ENCODE measurements at regions not wholly inside any gene's neighbourhood (a gene's known extent, or its start where the extent isn't known, plus 50 kb on each side); places are given as distances from the start of the nearest gene placed in this dataset.
"Not testable (repeated sequence)": the region's sequence is repeated elsewhere in the genome, so short reads cannot be mapped to it uniquely, and the experiment has no call there.

- H3K4me1 Mint-ChIP-seq; H3K9me3 Mint-ChIP-seq; H3K27ac Mint-ChIP-seq; H3K4me3 Mint-ChIP-seq; ATAC-seq (replicated peaks); H3K36me3 Mint-ChIP-seq (ENCODE audit: low read depth): not testable (repeated sequence)
- H3K27me3 Mint-ChIP-seq: peaks cover 10% of the 10 kb centered on the region
Observed at GRCh38 chr9:2394087-2394741, 227.4 kb upstream of the VLDLR start.

- no peak overlapping the region for H3K27ac Mint-ChIP-seq
- no peak overlapping the region for H3K4me3 Mint-ChIP-seq
- no peak for ATAC-seq (replicated peaks)
- peaks cover 9% of the 10 kb centered on the region for H3K27me3 Mint-ChIP-seq
- H3K9me3 Mint-ChIP-seq: peaks cover 3% of the 10 kb centered on the region
- no peaks in the 10 kb centered on the region for H3K36me3 Mint-ChIP-seq (ENCODE audit: low read depth)
- H3K4me1 Mint-ChIP-seq: no peaks in the 10 kb centered on the region
Observed at GRCh38 chr9:2395814-2396612, 225.6 kb upstream of the VLDLR start.

GRCh38 chr9:2396622-2397285 lies 224.8 kb upstream of the VLDLR start:
- no peak overlapping the region for H3K27ac Mint-ChIP-seq
- no peaks in the 10 kb centered on the region for H3K4me1 Mint-ChIP-seq
- H3K27me3 Mint-ChIP-seq: peaks cover 12% of the 10 kb centered on the region
- H3K4me3 Mint-ChIP-seq: no peak overlapping the region
- H3K36me3 Mint-ChIP-seq (ENCODE audit: low read depth): no peaks in the 10 kb centered on the region
- ATAC-seq (replicated peaks): no peak
- peaks cover 3% of the 10 kb centered on the region for H3K9me3 Mint-ChIP-seq

GRCh38 chr9:2397875-2398274 lies 223.7 kb upstream of the VLDLR start:
- not testable (repeated sequence) for H3K27ac Mint-ChIP-seq; H3K4me1 Mint-ChIP-seq; ATAC-seq (replicated peaks); H3K4me3 Mint-ChIP-seq; H3K9me3 Mint-ChIP-seq; H3K36me3 Mint-ChIP-seq (ENCODE audit: low read depth)
- H3K27me3 Mint-ChIP-seq: peaks cover 19% of the 10 kb centered on the region

- not testable (repeated sequence) for H3K36me3 Mint-ChIP-seq (ENCODE audit: low read depth); H3K4me1 Mint-ChIP-seq; H3K4me3 Mint-ChIP-seq; H3K9me3 Mint-ChIP-seq; H3K27ac Mint-ChIP-seq; ATAC-seq (replicated peaks)
- H3K27me3 Mint-ChIP-seq: peaks cover 16% of the 10 kb centered on the region
Observed at GRCh38 chr9:2401746-2402145, 219.8 kb upstream of the VLDLR start.

- no peaks in the 10 kb centered on the region for H3K4me1 Mint-ChIP-seq
- peaks cover 16% of the 10 kb centered on the region for H3K27me3 Mint-ChIP-seq
- ATAC-seq (replicated peaks): no peak
- H3K27ac Mint-ChIP-seq: no peak overlapping the region
- H3K9me3 Mint-ChIP-seq: peaks cover 7% of the 10 kb centered on the region
- no peaks in the 10 kb centered on the region for H3K36me3 Mint-ChIP-seq (ENCODE audit: low read depth)
- H3K4me3 Mint-ChIP-seq: no peak overlapping the region
Observed at GRCh38 chr9:2403701-2404100, 217.9 kb upstream of the VLDLR start.

- Mint-ChIP-seq H3K36me3 (ENCODE audit: low read depth) (no peaks in the 10 kb centered on the region), H3K4me1 (no peaks in the 10 kb centered on the region), H3K4me3 (no peak overlapping the region), H3K27ac (no peak overlapping the region), H3K9me3 (peaks cover 3% of the 10 kb centered on the region), H3K27me3 (peaks cover 10% of the 10 kb centered on the region)
- no peak for ATAC-seq (replicated peaks)
Observed at GRCh38 chr9:2406252-2406651, 215.3 kb upstream of the VLDLR start.

- Mint-ChIP-seq H3K27ac (no peak overlapping the region), H3K27me3 (peaks cover 3% of the 10 kb centered on the region), H3K9me3 (peaks cover 3% of the 10 kb centered on the region), H3K4me3 (no peak overlapping the region), H3K4me1 (no peaks in the 10 kb centered on the region), H3K36me3 (ENCODE audit: low read depth) (no peaks in the 10 kb centered on the region)
- no peak for ATAC-seq (replicated peaks)
Observed at GRCh38 chr9:2407450-2407849, 214.1 kb upstream of the VLDLR start.

GRCh38 chr9:2411459-2412215 lies 209.9 kb upstream of the VLDLR start:
- Mint-ChIP-seq H3K27me3 (peaks cover 8% of the 10 kb centered on the region), H3K4me1 (no peaks in the 10 kb centered on the region), H3K36me3 (ENCODE audit: low read depth) (no peaks in the 10 kb centered on the region), H3K4me3 (no peak overlapping the region), H3K27ac (no peak overlapping the region), H3K9me3 (no peaks in the 10 kb centered on the region)
- no peak for ATAC-seq (replicated peaks)

- Mint-ChIP-seq H3K9me3 (no peaks in the 10 kb centered on the region), H3K27me3 (peaks cover 15% of the 10 kb centered on the region), H3K4me1 (no peaks in the 10 kb centered on the region), H3K27ac (no peak overlapping the region), H3K36me3 (ENCODE audit: low read depth) (no peaks in the 10 kb centered on the region), H3K4me3 (no peak overlapping the region)
- no peak for ATAC-seq (replicated peaks)
Observed at GRCh38 chr9:2413160-2413805, 208.3 kb upstream of the VLDLR start.

GRCh38 chr9:2414465-2414864 lies 207.1 kb upstream of the VLDLR start:
- Mint-ChIP-seq H3K27me3 (peaks cover 19% of the 10 kb centered on the region), H3K36me3 (ENCODE audit: low read depth) (no peaks in the 10 kb centered on the region), H3K9me3 (no peaks in the 10 kb centered on the region), H3K4me1 (no peaks in the 10 kb centered on the region), H3K27ac (no peak overlapping the region), H3K4me3 (no peak overlapping the region)
- ATAC-seq (replicated peaks): no peak

GRCh38 chr9:2415326-2415725 lies 206.3 kb upstream of the VLDLR start:
- ATAC-seq (replicated peaks): no peak
- H3K4me3 Mint-ChIP-seq: no peak overlapping the region
- H3K4me1 Mint-ChIP-seq: no peaks in the 10 kb centered on the region
- no peak overlapping the region for H3K27ac Mint-ChIP-seq
- no peaks in the 10 kb centered on the region for H3K36me3 Mint-ChIP-seq (ENCODE audit: low read depth)
- H3K9me3 Mint-ChIP-seq: no peaks in the 10 kb centered on the region
- H3K27me3 Mint-ChIP-seq: peaks cover 19% of the 10 kb centered on the region

GRCh38 chr9:2417730-2418129 lies 203.9 kb upstream of the VLDLR start:
- H3K27me3 Mint-ChIP-seq: peaks cover 23% of the 10 kb centered on the region
- no peaks in the 10 kb centered on the region for H3K4me1 Mint-ChIP-seq
- no peak overlapping the region for H3K4me3 Mint-ChIP-seq
- H3K27ac Mint-ChIP-seq: no peak overlapping the region
- H3K36me3 Mint-ChIP-seq (ENCODE audit: low read depth): no peaks in the 10 kb centered on the region
- H3K9me3 Mint-ChIP-seq: no peaks in the 10 kb centered on the region
- no peak for ATAC-seq (replicated peaks)

- no peak overlapping the region for H3K4me3 Mint-ChIP-seq
- H3K27ac Mint-ChIP-seq: no peak overlapping the region
- H3K36me3 Mint-ChIP-seq (ENCODE audit: low read depth): no peaks in the 10 kb centered on the region
- no peak for ATAC-seq (replicated peaks)
- H3K9me3 Mint-ChIP-seq: no peaks in the 10 kb centered on the region
- H3K4me1 Mint-ChIP-seq: no peaks in the 10 kb centered on the region
- H3K27me3 Mint-ChIP-seq: peaks cover 23% of the 10 kb centered on the region
Observed at GRCh38 chr9:2418619-2419018, 203.0 kb upstream of the VLDLR start.

All from activated T-helper 17 cell treated with anti-CD3 and anti-CD28 coated beads, Interleukin-2, amount 50 U/mL, for 72 hours (primary cell).